Parathyroid adenoma (tissue), 2 donors: ENCODE measurements at regions not wholly inside any gene's neighbourhood (a gene's known extent, or its start where the extent isn't known, plus 50 kb on each side); places are given as distances from the start of the nearest gene placed in this dataset.

Experiments
- H2AFZ ChIP-seq: fragments of 300-600 bp; sonication (generic); one replicate; pipeline ENCODE4 v1.7.0; 2017; ENCODE audit warnings: antibody characterized with exemption, mild to moderate bottlenecking
- H3K27ac ChIP-seq: fragments of 300-600 bp; sonication (generic); one replicate; pipeline ENCODE4 v1.7.0; 2017
- H3K27me3 ChIP-seq: fragments of 300-600 bp; sonication (generic); one replicate; pipeline ENCODE4 v1.7.0; 2017; ENCODE audit warnings: low read length; ENCODE audit not compliant: control insufficient read depth, insufficient read depth
- H3K36me3 ChIP-seq: fragments of 300-600 bp; sonication (generic); one replicate; pipeline ENCODE4 v1.7.0; 2017; ENCODE audit warnings: low read length; ENCODE audit not compliant: control insufficient read depth, insufficient read depth
- H3K4me1 ChIP-seq: fragments of 300-600 bp; sonication (generic); one replicate; pipeline ENCODE4 v1.7.0; 2017; ENCODE audit warnings: control low read depth
- H3K4me2 ChIP-seq: fragments of 300-600 bp; sonication (generic); one replicate; pipeline ENCODE4 v1.7.0; 2017; ENCODE audit warnings: low read length
- H3K4me3 ChIP-seq: fragments of 300-600 bp; sonication (generic); one replicate; pipeline ENCODE4 v1.7.0; 2017; ENCODE audit warnings: low read depth, low read length
- H3K79me2 ChIP-seq: fragments of 300-600 bp; sonication (generic); one replicate; pipeline ENCODE4 v1.7.0; 2017; ENCODE audit warnings: control low read depth
- H3K9ac ChIP-seq: fragments of 300-600 bp; sonication (generic); one replicate; pipeline ENCODE4 v1.7.0; 2017; ENCODE audit warnings: mild to moderate bottlenecking
- H3K9me3 ChIP-seq: fragments of 300-600 bp; sonication (generic); one replicate; pipeline ENCODE4 v1.7.0; 2017; ENCODE audit warnings: low read length; ENCODE audit not compliant: control insufficient read depth
- TF ChIP-seq, protein P1 (sequence below): fragments of 300-600 bp; sonication (generic); IDR thresholded peaks from one replicate; pipeline ENCODE4 v1.7.0; 2017; ENCODE audit warnings: antibody characterized with exemption, mild to moderate bottlenecking
- donor health status: primary hyperparathyroidism.

DNA sequence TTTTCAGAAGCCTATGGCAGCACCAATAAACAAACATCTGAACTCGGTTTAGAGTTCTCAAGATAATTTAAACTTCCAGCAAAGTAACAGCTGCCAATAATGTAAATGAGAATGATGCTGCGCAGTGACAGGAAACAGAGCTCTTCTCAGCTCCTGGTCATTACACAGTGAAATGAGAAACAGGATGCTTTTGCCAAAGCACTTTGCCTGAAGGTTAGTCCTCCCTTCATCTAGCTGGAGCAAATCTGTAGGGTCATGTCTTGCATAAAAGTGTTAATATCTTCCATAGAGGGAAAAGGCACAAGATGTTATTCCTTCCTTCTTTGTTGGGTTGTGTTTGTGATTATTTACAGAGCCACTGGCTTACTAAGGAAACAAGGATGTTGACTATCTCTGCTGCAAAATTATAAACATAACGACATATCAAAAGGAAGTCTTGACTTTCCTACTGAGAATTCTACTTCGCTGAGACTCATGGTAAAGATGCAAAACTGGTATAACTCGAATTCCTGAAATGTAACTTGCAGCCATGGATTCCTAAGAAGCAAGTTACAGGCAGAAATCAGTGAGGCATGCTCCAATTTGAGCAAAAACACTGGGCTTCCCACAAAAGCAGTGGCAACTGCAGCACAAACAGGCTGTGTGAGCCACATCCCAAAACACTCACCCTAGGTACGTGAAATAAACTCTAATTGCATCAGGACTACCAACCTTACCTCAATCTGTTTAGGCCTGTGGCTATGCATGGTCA lies 102.5 kb upstream of the BEND6 start:
- Histone ChIP-seq H3K27ac (no peak overlapping the region), H2AFZ (peak overlapping the region; percentile 54), H3K9ac (no peak overlapping the region), H3K36me3 (no peaks in the 10 kb centered on the region), H3K4me2 (no peak overlapping the region), H3K4me3 (no peak overlapping the region), H3K79me2 (no peaks in the 10 kb centered on the region), H3K9me3 (no peaks in the 10 kb centered on the region), H3K4me1 (no peaks in the 10 kb centered on the region), H3K27me3 (no peaks in the 10 kb centered on the region)
- TF ChIP-seq, protein P1, sequence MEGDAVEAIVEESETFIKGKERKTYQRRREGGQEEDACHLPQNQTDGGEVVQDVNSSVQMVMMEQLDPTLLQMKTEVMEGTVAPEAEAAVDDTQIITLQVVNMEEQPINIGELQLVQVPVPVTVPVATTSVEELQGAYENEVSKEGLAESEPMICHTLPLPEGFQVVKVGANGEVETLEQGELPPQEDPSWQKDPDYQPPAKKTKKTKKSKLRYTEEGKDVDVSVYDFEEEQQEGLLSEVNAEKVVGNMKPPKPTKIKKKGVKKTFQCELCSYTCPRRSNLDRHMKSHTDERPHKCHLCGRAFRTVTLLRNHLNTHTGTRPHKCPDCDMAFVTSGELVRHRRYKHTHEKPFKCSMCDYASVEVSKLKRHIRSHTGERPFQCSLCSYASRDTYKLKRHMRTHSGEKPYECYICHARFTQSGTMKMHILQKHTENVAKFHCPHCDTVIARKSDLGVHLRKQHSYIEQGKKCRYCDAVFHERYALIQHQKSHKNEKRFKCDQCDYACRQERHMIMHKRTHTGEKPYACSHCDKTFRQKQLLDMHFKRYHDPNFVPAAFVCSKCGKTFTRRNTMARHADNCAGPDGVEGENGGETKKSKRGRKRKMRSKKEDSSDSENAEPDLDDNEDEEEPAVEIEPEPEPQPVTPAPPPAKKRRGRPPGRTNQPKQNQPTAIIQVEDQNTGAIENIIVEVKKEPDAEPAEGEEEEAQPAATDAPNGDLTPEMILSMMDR, result no peak

DNA sequence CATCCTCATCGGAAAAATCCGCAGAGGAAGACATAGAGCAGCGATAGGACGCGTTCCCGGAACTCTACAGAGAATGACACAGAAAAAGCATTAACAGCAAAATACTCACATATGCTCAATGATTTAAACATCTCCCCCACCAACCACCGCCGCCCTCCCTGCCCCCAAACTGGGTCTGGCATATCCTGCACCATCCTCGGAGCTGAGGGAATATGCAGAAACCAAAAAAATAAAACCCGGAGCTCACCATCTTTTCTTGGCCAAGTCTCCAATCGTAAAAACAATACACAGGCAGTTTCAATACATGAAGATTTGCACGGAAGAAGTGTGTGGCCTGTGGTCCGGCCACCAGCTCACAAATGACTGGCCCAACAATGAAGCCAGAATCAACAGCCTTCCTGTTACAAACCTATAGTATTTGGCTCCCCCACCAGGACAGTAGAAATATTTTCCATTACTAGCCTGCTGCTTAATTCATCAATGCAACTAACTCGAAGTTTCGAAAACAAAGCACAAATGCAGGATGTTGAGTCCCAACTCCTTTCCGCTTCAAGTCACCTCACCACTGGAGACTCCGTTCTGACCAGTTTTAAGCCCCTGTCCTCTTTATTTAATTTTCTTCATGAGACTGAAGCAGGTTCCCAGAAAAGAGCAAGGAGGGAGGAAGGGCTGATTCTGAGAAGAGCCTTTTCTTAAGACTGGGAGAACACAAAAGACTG lies 103.2 kb upstream of the BEND6 start:
- H3K4me3 ChIP-seq, result peak overlapping the region; percentile 12
- H3K27ac ChIP-seq, result no peak overlapping the region
- H3K27me3 ChIP-seq, result no peaks in the 10 kb centered on the region
- no peaks in the 10 kb centered on the region for H3K79me2 ChIP-seq
- H2AFZ ChIP-seq, result peak overlapping the region; percentile 54
- no peaks in the 10 kb centered on the region for H3K36me3 ChIP-seq
- TF ChIP-seq, protein P1, result peak; percentile 64
- H3K4me1 ChIP-seq, result no peaks in the 10 kb centered on the region
- H3K4me2 ChIP-seq, result peak overlapping the region; percentile 55
- no peaks in the 10 kb centered on the region for H3K9me3 ChIP-seq
- H3K9ac ChIP-seq, result no peak overlapping the region

DNA sequence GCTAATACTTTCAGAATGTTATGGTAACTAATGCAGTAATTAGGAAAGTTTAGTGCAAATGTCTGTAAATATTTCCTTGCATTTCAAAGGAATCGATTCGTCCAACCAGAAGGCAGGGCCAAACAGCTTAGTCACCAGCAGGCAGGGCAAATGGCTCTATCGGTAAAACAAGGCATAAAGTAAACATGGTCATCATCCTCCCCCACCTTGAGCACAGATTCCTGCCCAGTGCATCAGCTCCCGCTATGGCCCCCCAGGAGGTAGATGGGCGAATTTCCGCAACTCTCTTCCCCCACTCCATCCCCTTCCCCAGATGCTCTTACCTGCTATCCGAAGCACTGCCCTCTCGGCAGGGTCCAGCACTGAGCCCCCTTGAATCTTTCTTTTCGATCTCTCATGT lies 103.8 kb upstream of the BEND6 start:
- H3K4me3 ChIP-seq, result peak overlapping the region; percentile 12
- H3K9ac ChIP-seq, result no peak overlapping the region
- H3K36me3 ChIP-seq, result no peaks in the 10 kb centered on the region
- H2AFZ ChIP-seq, result no peak overlapping the region
- H3K79me2 ChIP-seq, result no peaks in the 10 kb centered on the region
- H3K4me1 ChIP-seq, result no peaks in the 10 kb centered on the region
- H3K9me3 ChIP-seq, result no peaks in the 10 kb centered on the region
- H3K27me3 ChIP-seq, result no peaks in the 10 kb centered on the region
- TF ChIP-seq, protein P1, result no peak
- no peak overlapping the region for H3K27ac ChIP-seq
- H3K4me2 ChIP-seq, result peak overlapping the region; percentile 55

DNA sequence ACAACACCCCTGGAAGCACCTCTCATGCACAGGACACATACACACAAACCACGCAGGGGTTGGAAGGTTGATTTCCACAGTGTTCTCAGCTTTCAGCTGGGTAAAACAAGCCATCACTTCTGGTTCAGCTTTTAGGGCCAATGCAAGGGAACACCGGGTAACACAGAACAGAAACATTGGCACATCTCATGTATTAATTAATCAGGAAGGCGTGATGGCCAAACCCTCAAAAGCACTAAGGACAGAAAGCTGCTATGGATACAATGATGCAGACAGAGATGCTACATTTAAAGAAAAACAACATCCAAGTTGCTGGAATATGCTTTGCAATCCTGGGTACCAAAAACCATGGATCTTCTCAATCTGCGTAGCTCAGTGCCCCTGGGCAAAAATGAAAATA lies 104.3 kb upstream of the BEND6 start:
- Histone ChIP-seq H3K9ac (no peak overlapping the region), H3K4me3 (no peak overlapping the region), H3K79me2 (no peaks in the 10 kb centered on the region), H3K4me1 (no peaks in the 10 kb centered on the region), H3K36me3 (no peaks in the 10 kb centered on the region), H3K9me3 (no peaks in the 10 kb centered on the region), H3K27ac (no peak overlapping the region), H3K27me3 (no peaks in the 10 kb centered on the region), H3K4me2 (no peak overlapping the region), H2AFZ (no peak overlapping the region)
- TF ChIP-seq, protein P1, result no peak
